HepG2 (cell line): ENCODE measurements at regions not wholly inside any gene's neighbourhood (a gene's known extent, or its start where the extent isn't known, plus 50 kb on each side); places are given as distances from the start of the nearest gene placed in this dataset.

Experiments
- ATAC-seq: fragments of 200-7000 bp; cut with Tn5 transposase; 3 replicates; pipeline ENCODE4 v1.9.1; 2020; ENCODE audit warnings: mild to moderate bottlenecking, moderate library complexity
- BruUV-seq: library from RNA; stranded (reverse); fragments of 400-500 nt; replicated peaks from 2 replicates; lab custom pipeline; 2021; lab: Mats Ljungman, UMichigan
- CTCF ChIA-PET: fragments of 300-600 bp; formaldehyde crosslinking; extraction: SDS; loops from one replicate; lab custom pipeline; 2021; ENCODE audit warnings: low total read pairs, inconsistent platforms, low intra/inter-chr PET ratio; lab: Yijun Ruan, JAX
- POLR2A ChIA-PET: fragments of 350-600 bp; sonication (Branson Sonifier 250); formaldehyde crosslinking; loops from one replicate; lab custom pipeline; 2020; ENCODE audit warnings: antibody characterized with exemption, inconsistent platforms; lab: Yijun Ruan, JAX
- DNase-seq: peaks from one replicate; pipeline ENCODE4 v3.0.0-alpha.2; 2015; ENCODE audit warnings: low spot score
- FAIRE-seq: peaks from 3 replicates; lab custom pipeline; 2011; peaks lifted over from hg19 to GRCh38; lab: Jason Lieb, UNC
- H2AFZ ChIP-seq: one replicate; pipeline ENCODE4 v1.6.1; 2011; ENCODE audit warnings: low read length, inconsistent platforms
- H3K27ac ChIP-seq: fragments of 300-600 bp; 3 replicates; pipeline ENCODE4 v1.8.0; 2011; ENCODE audit warnings: mixed run types, mild to moderate bottlenecking, mixed read lengths, low read length, inconsistent platforms; ENCODE audit not compliant: insufficient read depth; ENCODE audit errors: extremely low read length
- H3K27me3 ChIP-seq, 2 experiments: fragments of 200-600 bp in 1 of 2; 2 replicates in 1 of 2; 3 replicates in 1 of 2; pipeline versions ENCODE4 v1.6.0 to v1.8.0; 2011; ENCODE audit warnings: low read length in 2 of 2, mild to moderate bottlenecking in 2 of 2, moderate library complexity in 2 of 2, inconsistent platforms in 1 of 2; ENCODE audit not compliant: insufficient read depth in 2 of 2, control insufficient read depth in 1 of 2
- H3K36me3 ChIP-seq, 2 experiments: fragments of 200-600 bp in 1 of 2; replicated peaks in 1 of 2; 2 replicates in 1 of 2; 3 replicates in 1 of 2; pipeline versions ENCODE4 v1.5.1 to v1.8.0; 2011; ENCODE audit warnings: low read length in 2 of 2, inconsistent platforms in 1 of 2; ENCODE audit not compliant: insufficient read depth in 2 of 2, control insufficient read depth in 1 of 2
- H3K4me1 ChIP-seq: 2 replicates; pipeline ENCODE4 v1.5.1; 2012; ENCODE audit warnings: low read length, inconsistent platforms; ENCODE audit not compliant: insufficient read depth
- H3K4me2 ChIP-seq: 2 replicates; pipeline ENCODE4 v1.6.0; 2011; ENCODE audit warnings: low read depth, low read length, inconsistent platforms
- H3K4me3 ChIP-seq, 3 experiments: fragments of 200-600 bp in 1 of 3; sonication (generic), shearing (Covaris generic) in 1 of 3; replicated peaks in 1 of 3; 2 replicates each; pipeline ENCODE4 v1.5.1; 2011 to 2016; ENCODE audit warnings: low read length in 3 of 3, inconsistent platforms in 2 of 3, low read depth in 2 of 3, mild to moderate bottlenecking in 2 of 3, control low read depth in 1 of 3, mixed read lengths in 1 of 3; ENCODE audit not compliant: insufficient read depth in 1 of 3
- H3K79me2 ChIP-seq: one replicate; pipeline ENCODE4 v1.6.1; 2011; ENCODE audit warnings: low read length, inconsistent platforms; ENCODE audit not compliant: insufficient read depth
- H3K9ac ChIP-seq: 2 replicates; pipeline ENCODE4 v1.6.0; 2011; ENCODE audit warnings: mild to moderate bottlenecking, low read depth, low read length, inconsistent platforms; ENCODE audit not compliant: insufficient read depth
- H3K9me3 ChIP-seq: 2 replicates; pipeline ENCODE4 v1.5.1; 2012; ENCODE audit warnings: mild to moderate bottlenecking, low read length
- H4K20me1 ChIP-seq: 2 replicates; pipeline ENCODE4 v1.6.0; 2011; ENCODE audit warnings: inconsistent platforms, mild to moderate bottlenecking, low read length, moderate library complexity; ENCODE audit not compliant: insufficient read depth
- MED1 ChIP-seq: sonication (generic); formaldehyde crosslinking; IDR thresholded peaks from 2 replicates; pipeline ENCODE4 v1.4.0; 2020; ENCODE audit warnings: missing genetic modification reagents
- MED13 ChIP-seq: sonication (generic); formaldehyde crosslinking; IDR thresholded peaks from 2 replicates; pipeline ENCODE4 v1.5.0; 2020; ENCODE audit warnings: missing genetic modification reagents
- MEIS1 ChIP-seq: sonication (generic); formaldehyde crosslinking; IDR thresholded peaks from 2 replicates; pipeline ENCODE4 v1.9.0; 2021; ENCODE audit warnings: mild to moderate bottlenecking, missing genetic modification reagents, moderate library complexity, borderline replicate concordance
- NFYB ChIP-seq: sonication (generic); formaldehyde crosslinking; IDR thresholded peaks from 2 replicates; pipeline ENCODE4 v1.4.0; 2020; ENCODE audit warnings: missing genetic modification reagents
- NR1H2 ChIP-seq: sonication (generic); formaldehyde crosslinking; IDR thresholded peaks from 2 replicates; pipeline ENCODE4 v1.8.1; 2022; ENCODE audit warnings: low read depth, missing genetic modification reagents, borderline replicate concordance
- RELA ChIP-seq: sonication (generic); formaldehyde crosslinking; IDR thresholded peaks from 2 replicates; pipeline ENCODE4 v1.4.0; 2020; ENCODE audit warnings: missing genetic modification reagents
- SMARCC2 ChIP-seq: fragments of 450-650 bp; IDR thresholded peaks from 2 replicates; pipeline ENCODE4 v1.6.1; 2017; ENCODE audit warnings: antibody characterized with exemption, mild to moderate bottlenecking
- STAT5B ChIP-seq: sonication (generic); formaldehyde crosslinking; IDR thresholded peaks from 2 replicates; pipeline ENCODE4 v1.4.0; 2020; ENCODE audit warnings: missing genetic modification reagents
- SUZ12 ChIP-seq: fragments of 150-350 bp; IDR thresholded peaks from 2 replicates; pipeline ENCODE4 v1.6.1; 2014; ENCODE audit warnings: low read depth, low read length
- TOE1 ChIP-seq: sonication (generic); formaldehyde crosslinking; IDR thresholded peaks from 2 replicates; pipeline ENCODE4 v1.4.0; 2020; ENCODE audit warnings: mild to moderate bottlenecking, missing genetic modification reagents
- YY1 ChIP-seq: IDR thresholded peaks from 2 replicates; pipeline ENCODE4 v1.6.1; 2011; ENCODE audit warnings: low read length, low read depth, moderate library complexity, mild to moderate bottlenecking; ENCODE audit not compliant: insufficient read depth, insufficient replicate concordance
- ZNF274 ChIP-seq: sonication (generic); formaldehyde crosslinking; IDR thresholded peaks from 2 replicates; pipeline ENCODE4 v1.5.1; 2020; ENCODE audit warnings: mild to moderate bottlenecking, missing genetic modification reagents
- WGBS: methylation state at CpG from one replicate; pipeline ENCODE4 v1.1.6; 2017; ENCODE audit warnings: low lambda C conversion rate; 5-methylcytosine and 5-hydroxymethylcytosine counted together
- in situ Hi-C: cut with HindIII; loops from 2 replicates; pipeline ENCODE4 v1.10.0; 2017; ENCODE audit warnings: low pct_unique_long_range_greater_than_20kb; ENCODE audit not compliant: extremely low pct_ligation_motif_present
- intact Hi-C: fragments of 100-400 bp; cut with micrococcal nuclease; formaldehyde crosslinking; loops from one replicate; pipeline ENCODE4 v1.10.0; 2022; ENCODE audit not compliant: unreplicated experiment
- TF ChIP-seq, protein P1 (sequence below): IDR thresholded peaks from 2 replicates; pipeline ENCODE4 v1.6.1; 2012; ENCODE audit warnings: low read length, improper control_type of control experiment
- TF ChIP-seq, protein P2 (sequence below): sonication (generic); formaldehyde crosslinking; IDR thresholded peaks from 2 replicates; pipeline ENCODE4 v1.5.0; 2020; ENCODE audit warnings: mild to moderate bottlenecking, missing genetic modification reagents, moderate library complexity
- TF ChIP-seq, protein P3 (sequence below): sonication (generic); formaldehyde crosslinking; conservative IDR thresholded peaks from 2 replicates; pipeline ENCODE4 v1.8.0; 2022; ENCODE audit warnings: missing genetic modification reagents
- TF ChIP-seq, protein P4 (sequence below): IDR thresholded peaks from 2 replicates; pipeline ENCODE4 v1.6.1; 2016; ENCODE audit warnings: missing genetic modification reagents, missing compliant biosample characterization

DNA sequence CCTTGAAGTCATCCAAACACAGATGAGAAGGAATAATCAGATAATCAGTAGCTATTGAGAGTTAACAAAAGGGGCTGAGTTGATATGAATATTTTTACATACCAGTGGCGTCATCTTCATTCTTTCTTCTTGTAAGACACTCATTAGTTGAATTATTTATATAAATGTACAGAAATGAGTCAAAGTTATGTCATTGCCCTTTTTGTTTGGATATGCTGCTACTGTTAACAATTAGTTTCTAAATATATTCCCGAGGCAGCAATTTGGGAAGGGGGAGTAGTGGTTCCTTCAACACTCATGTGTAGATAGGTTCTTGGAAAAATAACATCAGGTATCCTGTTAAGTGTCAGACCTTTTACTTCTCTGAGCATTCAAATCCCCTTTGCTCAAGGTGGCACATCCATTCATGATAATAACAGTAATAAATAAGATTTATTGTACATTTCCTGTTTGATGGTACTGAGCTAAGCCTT is 436.6 kb downstream of the SPRY1 start:
- Histone ChIP-seq H2AFZ (no peak overlapping the region), H3K4me3 (no peak overlapping the region), H3K9me3 (no peaks in the 10 kb centered on the region), H3K27ac (no peak overlapping the region), H3K79me2 (no peaks in the 10 kb centered on the region), H4K20me1 (no peaks in the 10 kb centered on the region), H3K27me3 (no peaks in the 10 kb centered on the region), H3K36me3 (no peaks in the 10 kb centered on the region), H3K4me1 (peaks cover 13% of the 10 kb centered on the region), H3K9ac (no peak overlapping the region), H3K4me2 (no peak overlapping the region)
- WGBS, result 76% methylated on average over 2 of the region's 2 CpGs
- DNase-seq, result no peak
- FAIRE-seq, result no peak
- ChIA-PET CTCF (no interaction called here), POLR2A (no interaction called here)
- no peak for TF ChIP-seq YY1
- TF ChIP-seq MED13 (CRISPR knock-in tag), result no peak
- no peak for TF ChIP-seq STAT5B
- no peak for TF ChIP-seq SMARCC2
- no peak for TF ChIP-seq MED1 (CRISPR knock-in tag)
- no peak for TF ChIP-seq MEIS1 (CRISPR knock-in tag)
- no peak for TF ChIP-seq SUZ12
- no peak for TF ChIP-seq NR1H2 (CRISPR knock-in tag)
- TF ChIP-seq TOE1 (CRISPR knock-in tag), result no peak
- TF ChIP-seq ZNF274 (CRISPR knock-in tag), result no peak
- TF ChIP-seq NFYB, result no peak
- TF ChIP-seq, protein P1, sequence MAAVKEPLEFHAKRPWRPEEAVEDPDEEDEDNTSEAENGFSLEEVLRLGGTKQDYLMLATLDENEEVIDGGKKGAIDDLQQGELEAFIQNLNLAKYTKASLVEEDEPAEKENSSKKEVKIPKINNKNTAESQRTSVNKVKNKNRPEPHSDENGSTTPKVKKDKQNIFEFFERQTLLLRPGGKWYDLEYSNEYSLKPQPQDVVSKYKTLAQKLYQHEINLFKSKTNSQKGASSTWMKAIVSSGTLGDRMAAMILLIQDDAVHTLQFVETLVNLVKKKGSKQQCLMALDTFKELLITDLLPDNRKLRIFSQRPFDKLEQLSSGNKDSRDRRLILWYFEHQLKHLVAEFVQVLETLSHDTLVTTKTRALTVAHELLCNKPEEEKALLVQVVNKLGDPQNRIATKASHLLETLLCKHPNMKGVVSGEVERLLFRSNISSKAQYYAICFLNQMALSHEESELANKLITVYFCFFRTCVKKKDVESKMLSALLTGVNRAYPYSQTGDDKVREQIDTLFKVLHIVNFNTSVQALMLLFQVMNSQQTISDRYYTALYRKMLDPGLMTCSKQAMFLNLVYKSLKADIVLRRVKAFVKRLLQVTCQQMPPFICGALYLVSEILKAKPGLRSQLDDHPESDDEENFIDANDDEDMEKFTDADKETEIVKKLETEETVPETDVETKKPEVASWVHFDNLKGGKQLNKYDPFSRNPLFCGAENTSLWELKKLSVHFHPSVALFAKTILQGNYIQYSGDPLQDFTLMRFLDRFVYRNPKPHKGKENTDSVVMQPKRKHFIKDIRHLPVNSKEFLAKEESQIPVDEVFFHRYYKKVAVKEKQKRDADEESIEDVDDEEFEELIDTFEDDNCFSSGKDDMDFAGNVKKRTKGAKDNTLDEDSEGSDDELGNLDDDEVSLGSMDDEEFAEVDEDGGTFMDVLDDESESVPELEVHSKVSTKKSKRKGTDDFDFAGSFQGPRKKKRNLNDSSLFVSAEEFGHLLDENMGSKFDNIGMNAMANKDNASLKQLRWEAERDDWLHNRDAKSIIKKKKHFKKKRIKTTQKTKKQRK, result no peak
- TF ChIP-seq RELA, result no peak
- TF ChIP-seq, protein P2, sequence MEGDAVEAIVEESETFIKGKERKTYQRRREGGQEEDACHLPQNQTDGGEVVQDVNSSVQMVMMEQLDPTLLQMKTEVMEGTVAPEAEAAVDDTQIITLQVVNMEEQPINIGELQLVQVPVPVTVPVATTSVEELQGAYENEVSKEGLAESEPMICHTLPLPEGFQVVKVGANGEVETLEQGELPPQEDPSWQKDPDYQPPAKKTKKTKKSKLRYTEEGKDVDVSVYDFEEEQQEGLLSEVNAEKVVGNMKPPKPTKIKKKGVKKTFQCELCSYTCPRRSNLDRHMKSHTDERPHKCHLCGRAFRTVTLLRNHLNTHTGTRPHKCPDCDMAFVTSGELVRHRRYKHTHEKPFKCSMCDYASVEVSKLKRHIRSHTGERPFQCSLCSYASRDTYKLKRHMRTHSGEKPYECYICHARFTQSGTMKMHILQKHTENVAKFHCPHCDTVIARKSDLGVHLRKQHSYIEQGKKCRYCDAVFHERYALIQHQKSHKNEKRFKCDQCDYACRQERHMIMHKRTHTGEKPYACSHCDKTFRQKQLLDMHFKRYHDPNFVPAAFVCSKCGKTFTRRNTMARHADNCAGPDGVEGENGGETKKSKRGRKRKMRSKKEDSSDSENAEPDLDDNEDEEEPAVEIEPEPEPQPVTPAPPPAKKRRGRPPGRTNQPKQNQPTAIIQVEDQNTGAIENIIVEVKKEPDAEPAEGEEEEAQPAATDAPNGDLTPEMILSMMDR (CRISPR knock-in tag), result no peak
- TF ChIP-seq, protein P3, sequence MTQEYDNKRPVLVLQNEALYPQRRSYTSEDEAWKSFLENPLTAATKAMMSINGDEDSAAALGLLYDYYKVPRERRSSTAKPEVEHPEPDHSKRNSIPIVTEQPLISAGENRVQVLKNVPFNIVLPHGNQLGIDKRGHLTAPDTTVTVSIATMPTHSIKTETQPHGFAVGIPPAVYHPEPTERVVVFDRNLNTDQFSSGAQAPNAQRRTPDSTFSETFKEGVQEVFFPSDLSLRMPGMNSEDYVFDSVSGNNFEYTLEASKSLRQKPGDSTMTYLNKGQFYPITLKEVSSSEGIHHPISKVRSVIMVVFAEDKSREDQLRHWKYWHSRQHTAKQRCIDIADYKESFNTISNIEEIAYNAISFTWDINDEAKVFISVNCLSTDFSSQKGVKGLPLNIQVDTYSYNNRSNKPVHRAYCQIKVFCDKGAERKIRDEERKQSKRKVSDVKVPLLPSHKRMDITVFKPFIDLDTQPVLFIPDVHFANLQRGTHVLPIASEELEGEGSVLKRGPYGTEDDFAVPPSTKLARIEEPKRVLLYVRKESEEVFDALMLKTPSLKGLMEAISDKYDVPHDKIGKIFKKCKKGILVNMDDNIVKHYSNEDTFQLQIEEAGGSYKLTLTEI (CRISPR knock-in tag), result no peak
- TF ChIP-seq, protein P4, sequence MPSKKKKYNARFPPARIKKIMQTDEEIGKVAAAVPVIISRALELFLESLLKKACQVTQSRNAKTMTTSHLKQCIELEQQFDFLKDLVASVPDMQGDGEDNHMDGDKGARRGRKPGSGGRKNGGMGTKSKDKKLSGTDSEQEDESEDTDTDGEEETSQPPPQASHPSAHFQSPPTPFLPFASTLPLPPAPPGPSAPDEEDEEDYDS (CRISPR knock-in tag), result no peak
- ATAC-seq, result no peak
- BruUV-seq, result no TSS peak
- intact Hi-C loops, result no loop called here
- in situ Hi-C loops, result no loop called here
